Immature natural killer cell (primary cell): ENCODE measurements at regions not wholly inside any gene's neighbourhood (a gene's known extent, or its start where the extent isn't known, plus 50 kb on each side); places are given as distances from the start of the nearest gene placed in this dataset.
"Not testable (repeated sequence)": the region's sequence is repeated elsewhere in the genome, so short reads cannot be mapped to it uniquely, and the experiment has no call there.

ENCODE experiments used
- DNase-seq, 3 donors: peaks; one replicate each; pipeline ENCODE4 v3.0.0; 2022; ENCODE audit warnings: mixed read lengths in 1 of 3
- H3K27ac Mint-ChIP-seq, 6 donors: one replicate each; pipeline ENCODE4 v1.8.0; 2020; ENCODE audit warnings: mixed read lengths in 6 of 6, mild to moderate bottlenecking in 5 of 6, inconsistent platforms in 4 of 6, moderate library complexity in 3 of 6
- H3K27me3 Mint-ChIP-seq, 3 donors: one replicate each; pipeline ENCODE4 v1.8.0; 2020 to 2021; ENCODE audit warnings: low read depth in 3 of 3, mild to moderate bottlenecking in 3 of 3, mixed read lengths in 3 of 3, moderate library complexity in 3 of 3, inconsistent platforms in 1 of 3
- H3K36me3 Mint-ChIP-seq, 3 donors: one replicate each; pipeline ENCODE4 v1.8.0; 2020; ENCODE audit warnings: mixed read lengths in 3 of 3, inconsistent platforms in 2 of 3, mild to moderate bottlenecking in 2 of 3
- H3K4me1 Mint-ChIP-seq, 2 donors: one replicate each; pipeline ENCODE4 v1.8.0; 2020; ENCODE audit warnings: inconsistent platforms in 2 of 2, mild to moderate bottlenecking in 2 of 2, mixed read lengths in 2 of 2, moderate library complexity in 1 of 2
- H3K4me3 Mint-ChIP-seq, 5 donors: one replicate each; pipeline ENCODE4 v1.8.0; 2020; ENCODE audit warnings: mild to moderate bottlenecking in 5 of 5, mixed read lengths in 5 of 5, inconsistent platforms in 3 of 5, moderate library complexity in 3 of 5
- H3K9me3 Mint-ChIP-seq, 6 donors: one replicate each; pipeline ENCODE4 v1.8.0; 2020; ENCODE audit warnings: mild to moderate bottlenecking in 6 of 6, mixed read lengths in 6 of 6, inconsistent platforms in 4 of 6, moderate library complexity in 3 of 6

DNA sequence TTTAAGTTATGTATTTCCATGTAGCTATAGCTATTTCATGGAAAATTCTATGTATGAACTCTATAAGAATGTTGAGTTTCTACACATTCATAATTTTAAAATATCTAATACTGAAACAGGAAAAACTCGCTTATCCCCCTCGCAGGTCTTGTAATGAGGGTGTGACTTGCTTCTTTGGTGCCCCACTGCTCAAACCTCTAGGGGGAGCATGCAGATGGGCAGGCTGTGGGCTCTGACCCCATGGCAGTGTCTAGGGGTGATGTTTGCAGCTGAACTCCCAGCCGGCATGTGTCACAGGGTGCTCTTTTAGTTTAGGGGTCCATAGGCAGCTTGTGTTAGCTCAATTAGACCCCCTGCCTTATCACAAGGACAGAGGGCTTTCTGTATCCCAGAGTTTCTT is 1825.7 kb upstream of the ADGRL3 start:
- DNase-seq: no peak
- H3K27ac Mint-ChIP-seq: no peak overlapping the region
- no peak overlapping the region for H3K4me3 Mint-ChIP-seq
- peaks cover 0 to 2% (median 0%) of the 10 kb centered on the region in 3 donors for H3K27me3 Mint-ChIP-seq
- H3K4me1 Mint-ChIP-seq: no peaks in the 10 kb centered on the region
- peaks cover 2 to 50% (median 13%) of the 10 kb centered on the region in 6 donors for H3K9me3 Mint-ChIP-seq
- peaks cover 0 to 5% (median 0%) of the 10 kb centered on the region in 3 donors for H3K36me3 Mint-ChIP-seq

DNA sequence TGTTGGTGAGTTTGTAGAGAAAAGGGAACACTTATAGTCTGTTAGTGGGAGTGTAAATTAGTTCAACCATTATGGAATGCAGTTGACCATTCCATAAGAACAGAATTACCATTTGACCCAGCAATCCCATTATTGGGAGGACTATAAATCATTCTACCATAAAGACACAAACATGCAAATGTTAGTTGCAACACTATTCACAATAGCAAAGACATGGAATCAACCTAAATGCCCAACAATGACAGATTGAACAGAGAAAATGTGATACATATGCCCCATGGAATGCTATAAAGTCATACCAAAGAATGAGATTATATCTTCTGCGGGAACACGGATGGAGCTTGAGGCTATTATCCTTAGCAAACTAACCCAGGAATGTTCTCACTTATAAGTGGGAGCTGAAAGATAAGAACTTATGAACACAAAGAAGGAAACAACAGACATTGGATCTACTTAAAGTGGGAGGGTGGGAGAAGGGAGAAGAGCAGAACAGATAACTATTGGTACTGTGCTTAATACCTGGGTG is 1819.2 kb upstream of the ADGRL3 start:
- DNase-seq: no peak
- H3K4me1 Mint-ChIP-seq: no peaks in the 10 kb centered on the region
- H3K27ac Mint-ChIP-seq: no peak overlapping the region

DNA sequence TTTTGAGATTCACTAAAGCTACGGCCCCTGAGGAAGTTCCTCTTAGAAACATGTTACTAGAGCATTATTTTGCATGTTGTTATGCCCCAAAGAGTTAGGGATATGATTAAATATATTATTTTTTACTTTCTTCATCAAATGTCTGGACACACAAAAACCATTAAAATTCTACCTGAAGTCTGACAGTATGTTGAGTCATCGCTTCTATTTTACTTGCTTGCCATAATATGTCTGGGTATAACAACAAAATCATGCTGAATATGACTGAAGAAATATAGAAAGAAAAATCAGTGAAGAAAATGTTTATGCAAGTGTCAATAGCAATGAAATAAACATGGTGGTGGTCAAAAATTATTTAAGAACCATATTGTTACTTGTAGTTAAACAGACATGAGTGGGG is 1818.5 kb upstream of the ADGRL3 start:
- no peaks in the 10 kb centered on the region for H3K36me3 Mint-ChIP-seq
- no peak overlapping the region for H3K27ac Mint-ChIP-seq
- H3K9me3 Mint-ChIP-seq: peaks cover 1 to 43% (median 16%) of the 10 kb centered on the region in 6 donors
- no peak for DNase-seq
- no peak overlapping the region for H3K4me3 Mint-ChIP-seq
- no peaks in the 10 kb centered on the region for H3K4me1 Mint-ChIP-seq
- H3K27me3 Mint-ChIP-seq: peaks cover 0 to 3% (median 2%) of the 10 kb centered on the region in 3 donors

More for the DNA sequence above, 1819.2 kb upstream of the ADGRL3 start:
- H3K9me3 Mint-ChIP-seq: peaks cover 1 to 50% (median 18%) of the 10 kb centered on the region in 6 donors
- H3K4me3 Mint-ChIP-seq: no peak overlapping the region
- peaks cover 0 to 3% (median 2%) of the 10 kb centered on the region in 3 donors for H3K27me3 Mint-ChIP-seq
- H3K36me3 Mint-ChIP-seq: peaks cover 0 to 5% (median 0%) of the 10 kb centered on the region in 3 donors

DNA sequence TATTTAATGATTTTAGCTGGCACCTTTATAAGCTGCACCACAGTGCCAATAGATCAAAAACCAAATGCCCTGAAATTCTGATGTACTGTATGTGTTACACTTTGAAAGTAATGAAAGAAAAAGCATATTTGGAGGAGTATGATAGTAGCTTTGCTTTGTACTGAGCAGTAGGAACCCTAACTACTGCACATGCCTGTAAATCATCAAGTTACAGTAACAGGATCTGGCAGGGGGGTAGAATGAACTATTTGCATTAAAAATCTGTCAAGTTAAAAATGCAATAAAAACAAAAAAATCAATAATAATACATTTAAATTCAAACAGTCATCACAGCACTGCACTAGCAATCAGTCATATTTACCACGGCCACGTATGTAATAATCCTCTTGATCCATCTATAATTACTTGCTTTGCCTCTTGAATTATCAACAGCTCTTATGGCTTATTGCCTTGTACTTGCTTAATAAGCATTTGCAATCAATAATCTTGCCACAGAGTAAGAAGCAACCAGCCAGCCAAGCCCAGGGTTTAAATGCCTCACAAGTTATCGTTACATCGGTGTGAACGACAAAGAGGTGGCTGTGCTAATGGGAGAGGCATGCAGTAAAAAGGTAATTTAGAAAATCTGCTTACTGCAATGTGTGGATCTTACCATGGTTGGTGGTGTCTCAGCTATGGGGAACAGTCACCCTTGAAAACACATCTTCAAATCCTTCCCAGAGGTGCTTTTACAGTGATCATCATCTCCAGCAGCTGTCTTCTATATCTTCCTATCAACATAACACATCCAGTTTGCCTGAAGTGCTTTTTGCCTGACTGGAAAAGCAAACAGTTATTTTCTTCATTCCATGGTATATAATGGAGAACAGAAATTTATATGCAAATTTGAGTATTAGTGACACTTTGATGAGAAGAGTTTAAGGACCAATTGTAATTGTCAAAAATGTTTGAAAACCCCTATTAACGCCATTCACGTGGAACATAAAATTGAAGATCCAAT is 1812.1 kb upstream of the ADGRL3 start:
- Mint-ChIP-seq H3K4me1 (no peaks in the 10 kb centered on the region), H3K4me3 (no peak overlapping the region), H3K36me3 (no peaks in the 10 kb centered on the region), H3K27ac (no peak overlapping the region), H3K27me3 (peaks cover 0 to 7% (median 0%) of the 10 kb centered on the region in 3 donors), H3K9me3 (peaks cover 4 to 31% (median 14%) of the 10 kb centered on the region in 6 donors)
- no peak for DNase-seq

DNA sequence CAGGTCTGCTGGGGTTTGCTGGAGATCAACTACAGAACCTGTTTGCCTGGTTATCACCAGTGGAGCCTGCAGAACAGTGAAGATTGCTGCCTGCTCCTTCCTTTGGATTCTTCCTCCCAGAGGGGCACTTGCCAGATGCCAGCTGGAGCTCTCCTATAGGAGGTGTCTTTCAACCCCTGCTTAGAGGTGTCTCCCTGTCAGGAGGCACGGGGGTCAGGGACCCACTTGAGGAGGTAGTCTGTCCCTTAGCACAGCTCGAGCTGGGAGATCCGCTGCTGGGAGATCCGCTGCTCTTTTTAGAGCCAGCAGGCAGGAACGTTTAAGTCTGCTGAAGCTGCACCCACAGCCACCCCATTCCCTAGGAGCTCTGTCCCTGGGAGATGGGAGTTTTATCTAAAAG is 1806.3 kb upstream of the ADGRL3 start:
- Mint-ChIP-seq H3K9me3 (peaks cover 9 to 49% (median 25%) of the 10 kb centered on the region in 6 donors), H3K27ac (no peak overlapping the region), H3K27me3 (peaks cover 0 to 7% (median 0%) of the 10 kb centered on the region in 3 donors)

DNA sequence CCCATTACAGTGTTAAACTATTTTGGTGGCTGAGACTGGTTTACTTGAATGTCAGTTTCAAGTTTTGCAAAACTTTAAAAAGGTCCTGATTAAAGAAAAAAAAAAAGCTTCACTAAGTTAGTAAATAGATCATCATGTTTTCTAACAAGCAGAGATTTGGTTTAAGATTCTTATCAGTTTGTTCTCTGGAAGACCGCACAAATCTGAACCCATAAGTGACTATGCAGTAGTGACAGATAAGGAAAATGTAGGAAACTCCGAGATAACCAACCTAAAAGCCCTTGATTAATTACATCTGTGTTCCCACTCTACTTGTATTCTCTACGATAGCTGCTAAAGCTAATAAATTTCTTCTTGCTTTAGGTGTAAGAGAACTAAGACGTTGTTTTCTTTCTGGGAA is 1799.8 kb upstream of the ADGRL3 start:
- peaks cover 12 to 41% (median 21%) of the 10 kb centered on the region in 6 donors for H3K9me3 Mint-ChIP-seq
- no peak overlapping the region for H3K4me3 Mint-ChIP-seq
- no peaks in the 10 kb centered on the region for H3K36me3 Mint-ChIP-seq
- no peak overlapping the region for H3K27ac Mint-ChIP-seq
- DNase-seq: no peak
- no peaks in the 10 kb centered on the region for H3K27me3 Mint-ChIP-seq
- no peaks in the 10 kb centered on the region for H3K4me1 Mint-ChIP-seq

More for the DNA sequence above, 1806.3 kb upstream of the ADGRL3 start:
- H3K36me3 Mint-ChIP-seq: no peaks in the 10 kb centered on the region
- no peaks in the 10 kb centered on the region for H3K4me1 Mint-ChIP-seq
- H3K4me3 Mint-ChIP-seq: no peak overlapping the region
- no peak for DNase-seq

DNA sequence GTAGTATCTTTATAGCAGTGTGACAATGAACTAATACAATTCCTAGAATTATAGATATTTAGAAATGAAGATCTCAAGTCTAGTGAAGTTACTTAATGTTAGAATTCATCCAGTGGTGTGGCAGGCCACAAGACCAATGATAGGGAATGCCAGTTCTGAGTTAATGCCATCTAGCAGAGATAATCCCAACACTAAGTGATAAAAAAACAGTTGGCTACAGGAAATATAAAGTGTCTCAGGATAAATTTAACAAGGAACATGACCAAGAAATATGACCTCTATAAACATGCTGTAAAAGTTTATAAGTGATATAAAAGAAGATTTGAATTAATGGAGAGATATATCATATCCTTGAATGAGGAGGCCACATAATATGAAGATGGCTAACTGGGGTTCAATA is 1790.5 kb upstream of the ADGRL3 start:
- peaks cover 0 to 19% (median 13%) of the 10 kb centered on the region in 6 donors for H3K9me3 Mint-ChIP-seq
- no peak overlapping the region for H3K4me3 Mint-ChIP-seq
- peaks cover 0 to 3% (median 0%) of the 10 kb centered on the region in 3 donors for H3K36me3 Mint-ChIP-seq
- H3K4me1 Mint-ChIP-seq: no peaks in the 10 kb centered on the region
- DNase-seq: no peak
- no peak overlapping the region for H3K27ac Mint-ChIP-seq
- peaks cover 0 to 1% (median 0%) of the 10 kb centered on the region in 3 donors for H3K27me3 Mint-ChIP-seq

DNA sequence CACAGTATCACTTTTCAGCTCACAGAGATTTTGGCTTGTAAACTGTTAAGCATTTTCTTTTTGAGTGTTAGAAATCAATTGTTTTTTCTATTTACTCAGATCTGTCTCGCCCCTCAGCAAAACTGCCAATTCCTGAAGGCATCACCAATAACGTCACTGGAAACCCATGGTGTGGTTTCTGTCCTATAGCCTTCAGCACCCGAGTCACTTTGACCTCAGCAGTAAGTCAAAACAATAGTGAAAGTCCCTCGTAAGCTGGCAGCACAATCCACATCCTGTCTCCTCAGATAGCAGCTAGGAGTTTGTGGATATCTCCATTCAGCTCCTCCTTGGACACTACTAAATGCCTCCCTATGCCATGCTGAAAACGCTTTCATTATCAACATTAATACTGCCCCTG is 1787.4 kb upstream of the ADGRL3 start:
- peaks cover 0 to 2% (median 0%) of the 10 kb centered on the region in 3 donors for H3K27me3 Mint-ChIP-seq
- H3K9me3 Mint-ChIP-seq: peaks cover 5 to 30% (median 13%) of the 10 kb centered on the region in 6 donors
- no peak for DNase-seq
- peaks cover 0 to 3% (median 0%) of the 10 kb centered on the region in 3 donors for H3K36me3 Mint-ChIP-seq
- H3K27ac Mint-ChIP-seq: no peak overlapping the region
- H3K4me1 Mint-ChIP-seq: no peaks in the 10 kb centered on the region
- peak overlapping the region in 1 of 5 donors; percentile 17 for H3K4me3 Mint-ChIP-seq

DNA sequence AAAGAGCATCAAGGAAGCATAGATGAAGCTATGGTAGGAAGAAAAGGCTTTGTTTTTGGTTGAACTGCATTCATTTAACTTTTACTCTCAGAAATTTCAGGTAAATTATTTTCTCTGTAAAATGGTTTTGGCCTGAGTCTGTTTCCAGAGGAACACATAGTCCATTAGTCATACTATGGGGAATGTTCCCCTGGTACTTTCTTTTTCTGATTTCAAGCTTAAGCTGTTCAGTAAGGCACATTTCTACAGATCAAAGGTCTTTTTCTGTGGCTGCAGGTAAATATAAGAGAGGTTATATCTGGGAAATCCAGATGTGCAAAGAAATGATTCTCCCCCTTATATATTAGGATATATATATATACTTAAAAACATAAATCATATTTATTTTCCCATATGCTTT is 1744.4 kb upstream of the ADGRL3 start:
- Mint-ChIP-seq H3K9me3 (peaks cover 3 to 43% (median 21%) of the 10 kb centered on the region in 6 donors), H3K4me3 (no peak overlapping the region), H3K36me3 (no peaks in the 10 kb centered on the region), H3K27me3 (no peaks in the 10 kb centered on the region), H3K27ac (no peak overlapping the region), H3K4me1 (no peaks in the 10 kb centered on the region)
- no peak for DNase-seq

DNA sequence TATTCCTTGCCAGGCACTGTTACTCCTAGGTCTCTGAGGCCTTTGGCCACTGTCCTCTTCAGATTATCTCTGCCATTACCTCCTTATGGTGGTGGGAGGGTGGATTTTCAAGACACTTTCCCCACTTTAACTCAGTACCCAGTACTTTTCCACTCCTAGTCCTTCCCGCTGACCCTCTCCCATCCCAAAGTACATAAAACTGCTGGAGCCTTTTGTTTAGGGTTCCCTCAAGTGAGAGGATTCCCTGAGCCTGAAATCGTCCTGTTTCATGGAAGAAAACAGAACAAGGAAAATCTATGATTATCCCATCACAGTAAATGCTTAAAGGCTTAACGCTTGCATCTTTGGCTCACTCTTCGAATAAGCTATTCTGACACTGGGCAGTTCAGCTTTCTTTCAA is 1742.5 kb upstream of the ADGRL3 start:
- DNase-seq: no peak

DNA sequence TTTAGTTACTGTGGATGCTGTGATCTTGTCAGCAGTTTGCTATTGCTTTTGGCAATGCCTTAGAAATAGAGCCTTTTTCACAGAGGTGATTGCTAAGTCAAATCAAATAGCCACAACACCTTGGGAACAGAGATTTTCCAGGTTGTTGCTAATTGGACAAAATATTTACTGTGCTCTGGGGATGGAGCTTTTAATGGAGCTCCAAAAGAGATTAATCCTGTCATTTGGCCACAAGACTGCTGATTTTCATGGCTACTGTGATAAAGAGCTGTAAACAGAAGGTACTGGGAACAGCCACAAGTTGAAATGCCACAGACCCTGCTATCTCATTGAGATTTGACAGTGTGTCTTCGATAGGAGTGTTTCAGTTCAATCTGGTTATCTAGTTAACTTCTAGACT is 1715.2 kb upstream of the ADGRL3 start:
- Mint-ChIP-seq H3K4me1 (no peaks in the 10 kb centered on the region), H3K4me3 (no peak overlapping the region), H3K27ac (no peak overlapping the region), H3K27me3 (peaks cover 0 to 3% (median 0%) of the 10 kb centered on the region in 3 donors), H3K36me3 (peaks cover 0 to 3% (median 0%) of the 10 kb centered on the region in 3 donors), H3K9me3 (peaks cover 14 to 54% (median 26%) of the 10 kb centered on the region in 6 donors)
- DNase-seq: no peak

More for the DNA sequence above, 1742.5 kb upstream of the ADGRL3 start:
- Mint-ChIP-seq H3K4me3 (no peak overlapping the region), H3K27ac (no peak overlapping the region), H3K36me3 (no peaks in the 10 kb centered on the region), H3K4me1 (no peaks in the 10 kb centered on the region), H3K27me3 (no peaks in the 10 kb centered on the region), H3K9me3 (peaks cover 3 to 40% (median 19%) of the 10 kb centered on the region in 6 donors)

DNA sequence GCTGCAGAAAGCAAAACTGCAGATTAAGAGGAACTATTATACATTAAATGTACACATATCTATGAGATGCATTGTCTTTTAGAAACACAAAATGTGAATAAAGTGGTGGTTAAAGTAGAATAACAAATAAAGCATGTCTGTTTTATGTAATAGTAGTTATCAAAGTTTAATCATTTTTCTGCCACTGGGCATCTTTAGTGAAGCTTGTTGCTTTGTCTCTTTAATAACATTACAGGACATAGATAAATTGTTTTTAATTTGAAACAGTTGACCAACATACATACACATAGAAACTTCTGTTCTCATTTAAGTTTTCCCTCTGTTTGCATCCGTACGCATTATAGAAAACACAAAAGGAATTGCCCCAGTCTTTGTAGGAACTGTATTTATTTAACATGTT is 1700.0 kb upstream of the ADGRL3 start:
- no peaks in the 10 kb centered on the region for H3K4me1 Mint-ChIP-seq
- no peak overlapping the region for H3K4me3 Mint-ChIP-seq
- H3K27ac Mint-ChIP-seq: no peak overlapping the region
- peaks cover 0 to 2% (median 0%) of the 10 kb centered on the region in 3 donors for H3K27me3 Mint-ChIP-seq
- H3K9me3 Mint-ChIP-seq: peaks cover 0 to 46% (median 20%) of the 10 kb centered on the region in 6 donors
- DNase-seq: no peak
- H3K36me3 Mint-ChIP-seq: no peaks in the 10 kb centered on the region

DNA sequence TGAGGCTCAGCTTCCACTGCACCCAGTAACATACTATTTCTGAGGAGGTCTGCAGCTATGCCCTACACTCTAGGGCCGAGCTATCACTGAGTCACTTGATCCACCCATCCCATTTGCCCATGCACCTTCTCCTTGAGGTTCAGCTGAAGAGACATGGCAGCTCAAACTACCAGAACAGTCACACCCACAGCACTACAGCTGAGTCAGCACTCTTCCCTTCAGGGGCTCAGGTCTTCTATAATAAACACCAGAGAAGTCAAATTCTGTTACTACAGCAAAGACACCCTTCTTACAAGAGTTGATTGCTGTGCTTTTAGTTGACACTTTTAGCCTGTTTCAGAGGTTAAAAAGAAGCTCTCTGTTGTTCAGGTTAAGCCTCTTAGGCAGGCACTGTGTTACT is 1696.4 kb upstream of the ADGRL3 start:
- Mint-ChIP-seq H3K9me3 (peaks cover 0 to 36% (median 13%) of the 10 kb centered on the region in 6 donors), H3K4me3 (no peak overlapping the region)
- no peak for DNase-seq

DNA sequence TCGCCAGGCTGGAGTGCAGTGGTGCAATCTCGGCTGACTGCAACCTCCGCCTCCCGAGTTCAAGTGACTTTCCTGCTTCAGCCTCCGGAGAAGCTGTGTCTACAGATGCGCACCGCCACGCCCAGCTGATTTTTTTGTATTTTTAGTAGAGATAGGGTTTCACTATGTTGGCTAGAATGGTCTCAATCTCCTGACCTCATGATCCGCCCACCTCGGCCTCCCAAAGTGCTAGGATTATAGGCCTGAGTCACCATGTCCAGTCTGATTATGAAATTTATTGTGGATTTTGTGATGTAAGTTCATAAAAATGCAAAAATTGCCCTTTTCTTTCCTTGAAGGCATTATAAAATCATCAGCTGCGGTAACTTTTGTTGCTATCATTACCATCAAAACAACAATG is 1688.3 kb upstream of the ADGRL3 start:
- not testable (repeated sequence) for H3K27ac Mint-ChIP-seq, H3K36me3 Mint-ChIP-seq, H3K27me3 Mint-ChIP-seq, H3K4me1 Mint-ChIP-seq, DNase-seq, H3K4me3 Mint-ChIP-seq
- peaks cover 2 to 19% (median 4%) of the 10 kb centered on the region in 6 donors for H3K9me3 Mint-ChIP-seq

More for the DNA sequence above, 1696.4 kb upstream of the ADGRL3 start:
- Mint-ChIP-seq H3K36me3 (no peaks in the 10 kb centered on the region), H3K4me1 (no peaks in the 10 kb centered on the region), H3K27ac (no peak overlapping the region), H3K27me3 (peaks cover 0 to 2% (median 0%) of the 10 kb centered on the region in 3 donors)
